CD14-positive monocyte (primary cell): ENCODE measurements at regions not wholly inside any gene's neighbourhood (a gene's known extent, or its start where the extent isn't known, plus 50 kb on each side); places are given as distances from the start of the nearest gene placed in this dataset.

ENCODE experiments used
- DNase-seq, 3 donors: peaks; one replicate each; pipeline ENCODE4 v3.0.0-alpha.2; 2011 to 2022
- H2AFZ ChIP-seq: 2 replicates; pipeline ENCODE4 v1.6.0; 2012; ENCODE audit warnings: mild to moderate bottlenecking, low read depth, low read length, inconsistent platforms; ENCODE audit not compliant: insufficient read depth, poor library complexity, severe bottlenecking
- H3K27ac ChIP-seq, 2 donors: 1 replicate in 1 of 2; 2 replicates in 1 of 2; pipeline ENCODE4 v1.5.1; 2012 to 2013; ENCODE audit warnings: low read length in 2 of 2, control low read depth in 1 of 2, inconsistent platforms in 1 of 2, low read depth in 1 of 2, mild to moderate bottlenecking in 1 of 2
- H3K27me3 ChIP-seq, 2 donors: one replicate each; pipeline versions ENCODE4 v1.6.0 to v1.6.1; 2011 to 2013; ENCODE audit warnings: low read length in 2 of 2; ENCODE audit not compliant: control insufficient read depth in 2 of 2, insufficient read depth in 2 of 2
- H3K36me3 ChIP-seq, 2 donors: replicated peaks in 1 of 2; 1 replicate in 1 of 2; 2 replicates in 1 of 2; pipeline versions ENCODE4 v1.5.1 to v1.6.1; 2012 to 2013; ENCODE audit warnings: low read length in 2 of 2, control low read depth in 1 of 2, inconsistent platforms in 1 of 2, mild to moderate bottlenecking in 1 of 2; ENCODE audit not compliant: insufficient read depth in 2 of 2, control insufficient read depth in 1 of 2
- H3K4me1 ChIP-seq, 2 donors: 1 replicate in 1 of 2; 2 replicates in 1 of 2; pipeline versions ENCODE4 v1.5.1 to v1.6.1; 2012 to 2013; ENCODE audit warnings: low read length in 2 of 2, control low read depth in 1 of 2, inconsistent platforms in 1 of 2, mild to moderate bottlenecking in 1 of 2, moderate library complexity in 1 of 2; ENCODE audit not compliant: insufficient read depth in 2 of 2, control insufficient read depth in 1 of 2
- H3K4me2 ChIP-seq: replicated peaks from 2 replicates; pipeline ENCODE3; 2012; ENCODE audit warnings: low read length, moderate library complexity, mild to moderate bottlenecking; ENCODE audit not compliant: poor library complexity, severe bottlenecking; ENCODE audit errors: extremely low read depth
- H3K4me3 ChIP-seq, 3 experiments: fragments of 200-600 bp in 1 of 3; sonication (generic) in 1 of 3; replicated peaks in 1 of 3; 1 replicate in 2 of 3; 2 replicates in 1 of 3; pipeline ENCODE4 v1.5.1; 2011 to 2013; ENCODE audit warnings: low read length in 3 of 3, mild to moderate bottlenecking in 3 of 3, control low read depth in 2 of 3, low read depth in 2 of 3, inconsistent platforms in 1 of 3, moderate library complexity in 1 of 3
- H3K79me2 ChIP-seq: 2 replicates; pipeline ENCODE4 v1.6.0; 2012; ENCODE audit warnings: mild to moderate bottlenecking, control low read depth, inconsistent platforms, low read length, moderate library complexity; ENCODE audit not compliant: insufficient read depth
- H3K9ac ChIP-seq: 2 replicates; pipeline ENCODE4 v1.6.0; 2017; ENCODE audit warnings: low read length, mild to moderate bottlenecking; ENCODE audit not compliant: insufficient read depth, poor library complexity, severe bottlenecking
- H3K9me3 ChIP-seq, 2 donors: replicated peaks in 1 of 2; 1 replicate in 1 of 2; 2 replicates in 1 of 2; pipeline versions ENCODE4 v1.5.1 to v1.6.1; 2012 to 2013; ENCODE audit warnings: low read length in 2 of 2, control low read depth in 1 of 2; ENCODE audit not compliant: control insufficient read depth in 1 of 2, insufficient read depth in 1 of 2
- H4K20me1 ChIP-seq: 2 replicates; pipeline ENCODE4 v1.6.0; 2012; ENCODE audit warnings: mild to moderate bottlenecking, low read length, control low read depth, moderate library complexity; ENCODE audit not compliant: insufficient read depth
- H3K27ac Mint-ChIP-seq, 7 donors: one replicate each; pipeline ENCODE4 v1.8.0; 2020; ENCODE audit warnings: mild to moderate bottlenecking in 7 of 7, mixed read lengths in 7 of 7, moderate library complexity in 6 of 7, inconsistent platforms in 2 of 7
- H3K27me3 Mint-ChIP-seq, 3 donors: one replicate each; pipeline ENCODE4 v1.8.0; 2021 to 2022; ENCODE audit warnings: low read depth in 3 of 3, mild to moderate bottlenecking in 3 of 3, mixed read lengths in 3 of 3, moderate library complexity in 3 of 3, inconsistent platforms in 1 of 3
- H3K36me3 Mint-ChIP-seq, 2 donors: one replicate each; pipeline ENCODE4 v1.8.0; 2020; ENCODE audit warnings: mixed read lengths in 2 of 2, inconsistent platforms in 1 of 2, mild to moderate bottlenecking in 1 of 2
- H3K4me1 Mint-ChIP-seq: one replicate; pipeline ENCODE4 v1.8.0; 2020; ENCODE audit warnings: mild to moderate bottlenecking, mixed read lengths
- H3K4me3 Mint-ChIP-seq, 2 donors: one replicate each; pipeline ENCODE4 v1.8.0; 2020; ENCODE audit warnings: mild to moderate bottlenecking in 2 of 2, mixed read lengths in 2 of 2, moderate library complexity in 1 of 2
- H3K9me3 Mint-ChIP-seq, 7 donors: one replicate each; pipeline ENCODE4 v1.8.0; 2020 to 2022; ENCODE audit warnings: mixed read lengths in 7 of 7, mild to moderate bottlenecking in 6 of 7, moderate library complexity in 6 of 7, inconsistent platforms in 2 of 7
- WGBS: methylation state at CpG from one replicate; pipeline ENCODE4 v1.1.5; 2013; ENCODE audit warnings: missing lambda C conversion rate; ENCODE audit not compliant: insufficient coverage; 5-methylcytosine and 5-hydroxymethylcytosine counted together
- intact Hi-C, 2 donors: fragments of 100-400 bp; cut with micrococcal nuclease; formaldehyde crosslinking; loops; one replicate each; pipeline versions ENCODE4 v1.15.0 to v1.15.1; 2023
- TF ChIP-seq, protein P1 (sequence below): fragments of 200-600 bp; IDR thresholded peaks from one replicate; pipeline ENCODE4 v1.8.0; 2022; ENCODE audit warnings: antibody characterized with exemption, mild to moderate bottlenecking

DNA sequence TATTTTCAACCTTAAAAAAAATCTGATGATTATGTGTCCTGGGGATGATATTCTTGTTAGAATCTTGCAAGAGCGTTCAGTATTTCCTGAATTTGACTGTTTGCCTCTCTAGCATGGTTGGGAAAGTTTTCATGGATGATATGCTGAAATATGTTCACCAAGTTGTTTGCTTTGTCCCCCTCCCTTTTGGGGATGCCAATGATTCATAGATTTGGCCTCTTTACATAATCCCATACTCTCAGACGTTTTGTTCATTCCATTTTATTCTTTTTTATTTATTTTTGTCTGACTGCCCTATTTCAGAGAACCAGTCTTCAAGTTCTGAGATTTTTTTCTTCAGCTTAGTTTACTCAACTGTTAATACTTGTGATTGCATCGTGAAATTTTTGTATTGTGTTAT is 415.1 kb downstream of the FAM47B start:
- no CpG with 5 or more reads among the region's 3 CpGs for WGBS
- H3K36me3 Mint-ChIP-seq = no peaks in the 10 kb centered on the region
- TF ChIP-seq, protein P1, sequence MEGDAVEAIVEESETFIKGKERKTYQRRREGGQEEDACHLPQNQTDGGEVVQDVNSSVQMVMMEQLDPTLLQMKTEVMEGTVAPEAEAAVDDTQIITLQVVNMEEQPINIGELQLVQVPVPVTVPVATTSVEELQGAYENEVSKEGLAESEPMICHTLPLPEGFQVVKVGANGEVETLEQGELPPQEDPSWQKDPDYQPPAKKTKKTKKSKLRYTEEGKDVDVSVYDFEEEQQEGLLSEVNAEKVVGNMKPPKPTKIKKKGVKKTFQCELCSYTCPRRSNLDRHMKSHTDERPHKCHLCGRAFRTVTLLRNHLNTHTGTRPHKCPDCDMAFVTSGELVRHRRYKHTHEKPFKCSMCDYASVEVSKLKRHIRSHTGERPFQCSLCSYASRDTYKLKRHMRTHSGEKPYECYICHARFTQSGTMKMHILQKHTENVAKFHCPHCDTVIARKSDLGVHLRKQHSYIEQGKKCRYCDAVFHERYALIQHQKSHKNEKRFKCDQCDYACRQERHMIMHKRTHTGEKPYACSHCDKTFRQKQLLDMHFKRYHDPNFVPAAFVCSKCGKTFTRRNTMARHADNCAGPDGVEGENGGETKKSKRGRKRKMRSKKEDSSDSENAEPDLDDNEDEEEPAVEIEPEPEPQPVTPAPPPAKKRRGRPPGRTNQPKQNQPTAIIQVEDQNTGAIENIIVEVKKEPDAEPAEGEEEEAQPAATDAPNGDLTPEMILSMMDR = no peak
- Histone ChIP-seq H3K27me3 (no peaks in the 10 kb centered on the region), H3K9ac (no peak overlapping the region), H3K36me3 (no peaks in the 10 kb centered on the region), H2AFZ (no peak overlapping the region), H3K9me3 (peaks cover 0 to 6% of the 10 kb centered on the region in 2 donors), H3K4me2 (no peak overlapping the region), H3K4me3 (no peak overlapping the region), H4K20me1 (no peaks in the 10 kb centered on the region), H3K79me2 (no peaks in the 10 kb centered on the region), H3K27ac (no peak overlapping the region), H3K4me1 (no peaks in the 10 kb centered on the region)
- H3K4me3 Mint-ChIP-seq = no peak overlapping the region
- H3K9me3 Mint-ChIP-seq = peaks cover 0 to 15% (median 2%) of the 10 kb centered on the region in 7 donors
- intact Hi-C loops = no loop called here
- peaks cover 0 to 5% (median 0%) of the 10 kb centered on the region in 3 donors for H3K27me3 Mint-ChIP-seq
- no peaks in the 10 kb centered on the region for H3K4me1 Mint-ChIP-seq
- DNase-seq = no peak
- H3K27ac Mint-ChIP-seq = no peak overlapping the region

DNA sequence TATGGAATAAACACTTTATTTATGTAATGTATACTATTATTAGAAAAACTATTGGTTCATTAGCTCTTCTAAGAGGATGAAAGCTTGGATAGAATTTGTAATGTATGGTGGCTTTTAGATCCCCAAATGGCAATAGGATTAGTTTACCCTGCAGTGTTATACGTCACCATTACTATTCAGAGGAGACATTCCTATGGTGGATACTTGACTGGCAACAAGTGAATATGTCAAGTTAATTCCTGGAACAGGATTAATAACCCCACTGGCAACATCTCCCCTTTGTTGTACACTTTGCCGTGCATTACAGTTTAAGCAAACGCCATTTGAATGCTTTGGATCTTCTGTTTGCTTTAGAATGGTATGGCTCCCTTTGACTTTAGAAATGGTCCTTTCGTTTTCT is 420.3 kb downstream of the FAM47B start:
- Histone ChIP-seq H3K27ac (no peak overlapping the region), H3K27me3 (no peaks in the 10 kb centered on the region), H3K4me1 (no peaks in the 10 kb centered on the region), H3K9ac (no peak overlapping the region), H2AFZ (no peak overlapping the region), H3K36me3 (no peaks in the 10 kb centered on the region), H3K9me3 (peaks cover 0 to 6% of the 10 kb centered on the region in 2 donors), H3K4me3 (no peak overlapping the region), H4K20me1 (no peaks in the 10 kb centered on the region), H3K79me2 (no peaks in the 10 kb centered on the region), H3K4me2 (no peak overlapping the region)
- Mint-ChIP-seq H3K27ac (no peak overlapping the region), H3K36me3 (no peaks in the 10 kb centered on the region), H3K27me3 (peaks cover 0 to 9% (median 1%) of the 10 kb centered on the region in 3 donors), H3K4me1 (no peaks in the 10 kb centered on the region), H3K4me3 (no peak overlapping the region), H3K9me3 (peaks cover 0 to 13% (median 0%) of the 10 kb centered on the region in 7 donors)
- intact Hi-C loops = no loop called here
- DNase-seq = no peak
- WGBS = no CpG with 5 or more reads among the region's 4 CpGs
- TF ChIP-seq, protein P1 = no peak
